ENCODE measurements at regions not wholly inside any gene's neighbourhood (a gene's known extent, or its start where the extent isn't known, plus 50 kb on each side); places are given as distances from the start of the nearest gene placed in this dataset.

- TF ChIP-seq POLR2A (IDR thresholded peaks at IDR 0.05) (no peak), POLR2AphosphoS5 (IDR thresholded peaks at IDR 0.05) (no peak), CTCF (IDR thresholded peaks at IDR 0.05) (peak in 3 of 4 experiments; percentile 17 to 36 (median 31))
Measured at GRCh38 chrX:138191998-138192397, 519.5 kb downstream of the FGF13 start.

Data from prostate gland (tissue), 2 donors.